Heart right ventricle (tissue), 16 donors: ENCODE measurements at regions not wholly inside any gene's neighbourhood (a gene's known extent, or its start where the extent isn't known, plus 50 kb on each side); places are given as distances from the start of the nearest gene placed in this dataset.

Experiments
- ATAC-seq, 8 donors: fragments of 200-7000 bp; cut with Tn5 transposase; one replicate each; pipeline ENCODE4 v1.9.1; 2020; ENCODE audit warnings: mild to moderate bottlenecking in 8 of 8, moderate library complexity in 8 of 8, moderate number of reproducible peaks in 1 of 8
- DNase-seq, 2 donors: peaks; one replicate each; pipeline ENCODE4 v3.0.0-alpha.2; 2020
- H3K27ac ChIP-seq, 10 donors: fragments of 200-600 bp; sonication (generic) in 2 of 10; one replicate each; pipeline versions ENCODE4 v1.5.0 to v1.8.0; 2020 to 2022; ENCODE audit warnings: mild to moderate bottlenecking in 3 of 10
- H3K27me3 ChIP-seq, 7 donors: fragments of 200-600 bp; one replicate each; pipeline ENCODE4 v1.8.0; 2021 to 2022; ENCODE audit warnings: mild to moderate bottlenecking in 2 of 7
- H3K36me3 ChIP-seq, 9 donors: fragments of 200-600 bp; sonication (generic) in 1 of 9; one replicate each; pipeline versions ENCODE4 v1.5.0 to v1.8.0; 2020 to 2022; ENCODE audit warnings: mild to moderate bottlenecking in 2 of 9
- H3K4me1 ChIP-seq, 9 donors: fragments of 200-600 bp; sonication (generic) in 1 of 9; one replicate each; pipeline versions ENCODE4 v1.5.0 to v1.8.0; 2020 to 2022; ENCODE audit warnings: mild to moderate bottlenecking in 4 of 9
- H3K4me3 ChIP-seq, 10 donors: fragments of 200-600 bp; sonication (generic) in 2 of 10; one replicate each; pipeline versions ENCODE4 v1.5.0 to v1.8.0; 2020 to 2022; ENCODE audit warnings: mild to moderate bottlenecking in 7 of 10, moderate library complexity in 2 of 10
- H3K9me3 ChIP-seq, 11 donors: fragments of 200-600 bp in 10 of 11; sonication (generic) in 2 of 11; one replicate each; pipeline versions ENCODE4 v1.5.0 to v1.8.0; 2013 to 2022; ENCODE audit warnings: mild to moderate bottlenecking in 2 of 11, control low read depth in 1 of 11, moderate library complexity in 1 of 11
- WGBS, 2 donors: extraction: QIAGEN DNeasy Blood & Tissue Kit; methylation state at CpG; one replicate each; pipeline ENCODE4 v1.1.7; 2013; ENCODE audit warnings: inconsistent platforms in 1 of 2; 5-methylcytosine and 5-hydroxymethylcytosine counted together
- intact Hi-C, 10 donors: fragments of 100-400 bp; cut with DNase I; formaldehyde crosslinking; loops; one replicate each; pipeline versions ENCODE4 v1.11.1 to v1.14.2; 2022
- TF ChIP-seq, protein P1 (sequence below), 9 donors: fragments of 200-600 bp; sonication (generic) in 2 of 9; IDR thresholded peaks; one replicate each; pipeline versions ENCODE4 v1.5.0 to v1.8.0; 2021 to 2022; ENCODE audit warnings: antibody characterized with exemption in 9 of 9, mild to moderate bottlenecking in 5 of 9, moderate library complexity in 1 of 9
- donor health status: Arrhythmogenic right ventricular cardiomyopathy.
- donor health status: ischemic (EF 13 %, LVEDD 7.1; RV severe dilation, severe dysfunction).
- donor health status: healthy with polysubstance abuse.
- donor health status: DM: no; HTN: yes; CAD: no.
- donor health status: DM: no; HTN: no; CAD: no.
- donor health status: ischemic (EF 25% LVEDD 6.9; RV normal size, moderate dysfunction).
- donor health status: ischemic (EF 25% LVEDD 5.7; RV mildly dilated, moderate dysfunction).
- donor health status: healthy.
- donor health status: DM: yes; HTN: yes; CAD: no.
- donor health status: Ischemic cardiomyopathy.
- donor health status: ischemic (EF 35%, LVEDD 5.7; RV mildly dilated, moderate dysfunction).
- donor health status: nonischemic (EF 11% LVEDD 7.7; RV severe dilation, severe dysfunction).
- donor health status: DM: yes; HTN: yes; CAD: no.
- donor health status: PGD.
- donor health status: ischemic (EF 29% LVEDD 5.4; RV normal size, mild dysfunction).
- donor health status: nonischemic (EF 23%, LVEDD 6.1; RV moderate dilation, normal function).

DNA sequence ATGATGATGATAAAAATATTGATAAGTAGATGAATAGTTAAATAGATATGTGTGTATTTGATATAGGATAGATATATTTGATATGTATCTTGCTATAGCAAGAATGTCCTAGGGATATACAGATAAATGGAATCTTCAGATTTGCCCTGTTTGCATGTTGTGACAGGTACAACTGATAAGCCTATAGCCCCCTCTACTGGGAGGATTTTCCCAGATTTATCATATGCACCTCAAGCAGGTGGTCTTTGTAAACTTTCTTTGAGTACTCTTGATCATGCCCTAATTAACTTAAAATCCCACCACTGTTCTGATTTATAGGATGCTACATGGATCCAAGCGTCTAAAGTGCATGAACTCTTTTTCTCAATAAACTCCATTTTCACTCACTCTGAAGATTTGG is 1050.7 kb downstream of the SORCS3 start:
- WGBS, 2 donors: 47 to 61% methylated on average over 1 of the region's 1 CpG
- Histone ChIP-seq H3K36me3 (no peaks in the 10 kb centered on the region), H3K4me1 (no peaks in the 10 kb centered on the region), H3K27ac (no peak overlapping the region), H3K9me3 (no peaks in the 10 kb centered on the region), H3K4me3 (no peak overlapping the region), H3K27me3 (no peaks in the 10 kb centered on the region)
- no peak for DNase-seq
- no peak for ATAC-seq
- TF ChIP-seq, protein P1, sequence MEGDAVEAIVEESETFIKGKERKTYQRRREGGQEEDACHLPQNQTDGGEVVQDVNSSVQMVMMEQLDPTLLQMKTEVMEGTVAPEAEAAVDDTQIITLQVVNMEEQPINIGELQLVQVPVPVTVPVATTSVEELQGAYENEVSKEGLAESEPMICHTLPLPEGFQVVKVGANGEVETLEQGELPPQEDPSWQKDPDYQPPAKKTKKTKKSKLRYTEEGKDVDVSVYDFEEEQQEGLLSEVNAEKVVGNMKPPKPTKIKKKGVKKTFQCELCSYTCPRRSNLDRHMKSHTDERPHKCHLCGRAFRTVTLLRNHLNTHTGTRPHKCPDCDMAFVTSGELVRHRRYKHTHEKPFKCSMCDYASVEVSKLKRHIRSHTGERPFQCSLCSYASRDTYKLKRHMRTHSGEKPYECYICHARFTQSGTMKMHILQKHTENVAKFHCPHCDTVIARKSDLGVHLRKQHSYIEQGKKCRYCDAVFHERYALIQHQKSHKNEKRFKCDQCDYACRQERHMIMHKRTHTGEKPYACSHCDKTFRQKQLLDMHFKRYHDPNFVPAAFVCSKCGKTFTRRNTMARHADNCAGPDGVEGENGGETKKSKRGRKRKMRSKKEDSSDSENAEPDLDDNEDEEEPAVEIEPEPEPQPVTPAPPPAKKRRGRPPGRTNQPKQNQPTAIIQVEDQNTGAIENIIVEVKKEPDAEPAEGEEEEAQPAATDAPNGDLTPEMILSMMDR (IDR thresholded peaks at IDR 0.05): peak in 4 of 9 donors; percentile 17 to 28 (median 20)
- intact Hi-C loops: loop anchor here in 3 of 10 donors (5.0 to 10.0 kb wide), 2 partner anchors 627 to 630 kb away; no protein-coding TSS in a partner anchor

DNA sequence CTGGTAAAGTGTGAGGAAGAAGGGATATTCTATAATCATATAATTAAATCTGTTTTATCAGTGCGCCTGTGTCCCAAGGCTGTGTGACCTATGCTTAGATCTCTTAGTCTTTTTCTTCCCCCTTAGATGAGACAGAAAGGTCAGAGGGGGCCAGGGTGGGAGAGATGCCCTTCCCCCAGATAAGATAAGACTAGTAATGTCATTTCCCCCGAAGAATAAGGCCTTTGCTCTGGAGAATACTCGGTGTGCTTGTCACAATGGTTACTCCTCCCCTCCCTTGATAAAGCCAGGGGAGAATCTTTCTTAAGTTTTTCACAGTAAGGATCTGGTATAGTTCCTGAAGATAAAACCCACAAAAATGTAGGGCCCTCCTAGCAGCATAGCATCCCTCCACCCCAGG is 1041.8 kb downstream of the SORCS3 start:
- WGBS, 2 donors: 39 to 46% methylated on average over 3 of the region's 3 CpGs
- DNase-seq (no peak), ATAC-seq (no peak)
- Histone ChIP-seq H3K36me3 (no peaks in the 10 kb centered on the region), H3K27me3 (no peaks in the 10 kb centered on the region), H3K4me3 (no peak overlapping the region), H3K9me3 (peaks cover 0 to 58% (median 8%) of the 10 kb centered on the region in 11 donors), H3K4me1 (no peaks in the 10 kb centered on the region), H3K27ac (no peak overlapping the region)
- intact Hi-C loops: no loop called here
- TF ChIP-seq, protein P1 (IDR thresholded peaks at IDR 0.05): no peak

DNA sequence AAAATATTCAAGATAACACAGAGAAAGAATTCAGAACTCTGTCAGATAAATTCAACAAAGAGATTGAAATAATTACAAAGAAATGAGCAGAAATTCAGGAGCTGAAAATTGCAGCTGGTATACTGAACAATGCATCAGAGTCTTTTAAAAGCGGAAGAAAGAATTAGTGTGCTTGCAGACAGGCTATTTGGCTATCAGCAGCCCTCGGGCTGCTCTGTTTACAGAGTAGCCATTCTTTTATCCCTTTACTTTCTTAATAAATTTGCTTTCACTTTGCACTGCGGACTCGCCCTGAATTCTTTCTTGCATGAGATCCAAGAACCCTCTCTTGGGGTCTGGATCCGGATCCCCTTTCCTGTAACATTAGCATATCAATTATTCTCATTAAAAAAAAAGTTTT is 1040.0 kb downstream of the SORCS3 start:
- Histone ChIP-seq H3K36me3 (no peaks in the 10 kb centered on the region), H3K4me1 (no peaks in the 10 kb centered on the region), H3K4me3 (no peak overlapping the region), H3K9me3 (peaks cover 0 to 60% (median 13%) of the 10 kb centered on the region in 11 donors), H3K27me3 (no peaks in the 10 kb centered on the region), H3K27ac (no peak overlapping the region)
- DNase-seq (no peak), ATAC-seq (no peak)
- 60 to 65% methylated on average over 5 of the region's 5 CpGs for WGBS, 2 donors
- TF ChIP-seq, protein P1 (IDR thresholded peaks at IDR 0.05): no peak
- intact Hi-C loops: no loop called here

DNA sequence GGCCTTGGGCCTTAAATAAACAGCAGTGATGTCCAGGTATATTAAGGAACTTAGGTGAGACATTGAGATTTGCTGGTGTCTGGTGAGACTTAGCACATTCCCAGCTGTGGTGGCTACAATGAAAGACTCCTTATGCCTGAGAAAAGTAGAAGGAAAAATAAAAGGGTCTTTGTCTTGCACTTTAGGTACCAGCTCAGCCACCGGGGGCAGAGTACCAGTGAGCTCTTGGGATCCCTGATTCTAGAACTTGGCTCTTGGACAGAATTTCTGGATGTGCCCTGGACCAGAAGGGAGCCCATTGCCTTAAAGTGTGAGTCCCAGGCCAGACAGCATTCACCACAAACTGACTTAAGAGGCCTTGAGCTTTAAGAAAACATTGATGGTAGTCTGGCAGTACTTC is 1038.7 kb downstream of the SORCS3 start:
- no peak for DNase-seq
- Histone ChIP-seq H3K27ac (no peak overlapping the region), H3K36me3 (no peaks in the 10 kb centered on the region), H3K27me3 (no peaks in the 10 kb centered on the region), H3K9me3 (peaks cover 0 to 56% (median 13%) of the 10 kb centered on the region in 11 donors), H3K4me3 (no peak overlapping the region), H3K4me1 (no peaks in the 10 kb centered on the region)
- TF ChIP-seq, protein P1 (IDR thresholded peaks at IDR 0.05): no peak
- 80 to 88% methylated on average over 1 of the region's 1 CpG for WGBS, 2 donors
- intact Hi-C loops: no loop called here
- no peak for ATAC-seq
